CD4-positive, alpha-beta T cell treated with Interleukin-17A for 1 hour (primary cell): ENCODE measurements at regions not wholly inside any gene's neighbourhood (a gene's known extent, or its start where the extent isn't known, plus 50 kb on each side); places are given as distances from the start of the nearest gene placed in this dataset.
"Not testable (repeated sequence)": the region's sequence is repeated elsewhere in the genome, so short reads cannot be mapped to it uniquely, and the experiment has no call there.

ENCODE experiments used
- DNase-seq: peaks from one replicate; pipeline ENCODE4 v3.0.0-alpha.2; 2020

- no peak for DNase-seq
Observed at GRCh38 chr22:47329727-47330650, 567.5 kb downstream of the TBC1D22A start.

DNA sequence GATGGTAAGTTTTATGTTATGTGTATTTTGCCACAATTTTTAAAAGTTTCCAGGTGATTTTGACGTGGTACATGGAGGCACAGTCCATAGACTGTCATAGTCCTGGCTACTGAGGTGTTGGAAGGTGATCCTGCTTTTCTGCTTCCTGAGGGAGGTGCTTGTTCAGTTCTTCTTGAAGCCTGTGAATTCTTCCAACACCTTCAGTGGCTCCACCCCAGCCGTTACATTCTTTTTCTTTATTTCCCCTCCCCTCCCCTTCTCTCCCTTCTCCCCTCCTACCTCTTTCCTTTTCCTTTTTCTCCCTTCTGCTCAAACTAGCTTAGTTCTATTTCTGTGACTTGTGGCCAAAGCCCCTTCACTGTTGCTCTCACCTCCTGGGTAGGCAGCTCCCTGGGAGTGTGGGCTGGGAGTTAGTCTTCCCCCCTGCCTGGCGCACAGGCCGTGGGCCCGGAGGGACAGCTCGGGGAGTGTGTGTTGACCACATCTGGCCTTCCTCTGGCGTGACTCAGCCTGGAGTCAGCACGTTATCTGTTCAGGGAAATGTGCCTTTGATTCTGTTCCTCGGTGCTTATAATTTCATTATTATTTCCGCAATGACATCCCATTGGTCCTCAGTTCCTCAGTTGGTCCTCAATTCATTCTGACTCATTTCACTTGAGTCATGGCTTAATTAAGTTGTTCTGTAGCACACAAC, 566.2 kb downstream of the TBC1D22A start:
- DNase-seq, result no peak

- no peak for DNase-seq
Observed at GRCh38 chr22:47327241-47327640, 564.8 kb downstream of the TBC1D22A start.

- DNase-seq, result no peak
Observed at GRCh38 chr22:47325249-47325648, 562.8 kb downstream of the TBC1D22A start.

DNA sequence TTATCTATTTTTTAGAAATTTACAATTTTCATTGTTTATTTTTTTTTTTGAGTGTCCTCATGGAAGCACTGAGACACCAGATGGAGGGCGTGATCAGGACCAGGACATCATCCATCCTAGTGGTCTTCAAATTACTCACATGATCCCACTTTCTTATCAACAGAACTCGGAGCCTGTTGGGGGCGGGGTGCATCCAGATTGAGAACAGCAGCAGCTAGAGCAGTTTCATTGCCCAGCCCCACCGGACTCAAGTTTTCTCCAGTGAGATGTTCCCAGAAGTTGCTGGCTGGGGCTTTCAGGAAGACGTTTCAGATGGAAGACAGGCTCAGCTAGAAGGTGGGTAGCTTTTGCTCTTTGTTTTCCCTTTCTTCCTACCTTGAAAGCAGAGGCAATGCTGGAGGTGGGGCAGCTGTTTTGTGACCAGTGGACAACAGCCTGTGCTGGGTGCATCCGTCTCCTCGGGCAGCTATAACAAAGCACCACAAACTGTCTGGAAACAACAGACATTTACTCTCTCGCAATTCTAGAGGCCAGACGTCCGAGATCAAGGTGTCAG, 562.1 kb downstream of the TBC1D22A start:
- no peak for DNase-seq

DNA sequence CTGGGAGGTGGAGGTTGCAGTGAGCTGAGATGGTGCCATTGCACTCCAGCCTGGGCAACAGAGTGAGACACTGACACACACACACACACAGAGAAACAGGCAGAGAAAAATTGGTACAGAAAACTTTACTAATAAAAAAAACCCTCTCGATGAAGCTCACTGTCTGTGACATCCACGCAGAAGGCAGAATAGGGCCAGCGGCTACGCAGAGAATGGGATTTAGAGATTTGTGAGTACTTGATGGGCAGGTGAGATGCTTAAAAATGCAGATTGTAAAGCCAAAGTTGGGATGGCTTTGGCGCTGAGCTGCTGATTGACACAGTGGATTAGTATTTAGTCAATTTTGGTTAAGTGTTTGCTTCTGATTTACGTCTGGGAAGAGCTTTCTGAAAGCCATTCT, 561.1 kb downstream of the TBC1D22A start:
- no peak for DNase-seq

DNA sequence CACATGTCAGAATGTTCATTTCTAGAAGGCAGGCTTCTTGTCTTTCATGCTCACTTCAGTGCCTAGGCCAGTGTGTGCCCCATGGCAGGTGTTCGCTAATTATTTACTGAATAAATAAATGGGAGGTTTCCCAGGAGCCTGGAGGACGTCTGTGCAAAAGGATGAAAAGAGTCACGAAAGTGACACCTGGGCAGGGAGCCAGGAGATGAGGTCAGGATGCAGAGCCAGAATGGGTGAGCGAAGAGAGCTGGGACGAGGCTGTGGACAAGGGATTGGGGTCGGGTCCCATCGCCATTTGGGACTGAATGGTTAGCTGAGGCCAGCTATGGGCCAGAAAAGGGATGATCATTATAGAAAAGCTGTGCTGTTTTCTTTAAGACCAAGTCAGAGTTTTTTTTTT, 560.4 kb downstream of the TBC1D22A start:
- DNase-seq, result no peak

DNA sequence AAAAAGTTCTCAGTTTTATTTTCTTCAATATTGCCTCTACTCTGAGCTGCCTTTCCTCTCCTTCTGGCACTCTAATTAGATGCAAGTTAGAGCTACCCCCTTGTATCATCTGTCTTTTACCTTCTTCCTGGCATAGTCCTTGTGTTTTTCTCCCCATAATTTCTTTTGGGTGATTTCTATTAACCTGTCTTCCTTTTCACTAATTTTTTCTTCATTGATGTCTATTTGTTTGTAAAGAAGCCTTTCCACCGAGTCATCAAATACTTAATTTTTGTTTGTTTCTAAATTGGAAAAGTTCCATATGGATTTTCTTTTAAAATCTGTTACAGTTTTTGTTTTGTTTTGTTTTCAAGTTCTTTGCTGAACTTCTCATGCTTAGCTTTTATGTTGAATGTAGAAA, 558.1 kb downstream of the TBC1D22A start:
- no peak for DNase-seq

- DNase-seq, result no peak
Observed at GRCh38 chr22:47318041-47318737, 555.7 kb downstream of the TBC1D22A start.

DNA sequence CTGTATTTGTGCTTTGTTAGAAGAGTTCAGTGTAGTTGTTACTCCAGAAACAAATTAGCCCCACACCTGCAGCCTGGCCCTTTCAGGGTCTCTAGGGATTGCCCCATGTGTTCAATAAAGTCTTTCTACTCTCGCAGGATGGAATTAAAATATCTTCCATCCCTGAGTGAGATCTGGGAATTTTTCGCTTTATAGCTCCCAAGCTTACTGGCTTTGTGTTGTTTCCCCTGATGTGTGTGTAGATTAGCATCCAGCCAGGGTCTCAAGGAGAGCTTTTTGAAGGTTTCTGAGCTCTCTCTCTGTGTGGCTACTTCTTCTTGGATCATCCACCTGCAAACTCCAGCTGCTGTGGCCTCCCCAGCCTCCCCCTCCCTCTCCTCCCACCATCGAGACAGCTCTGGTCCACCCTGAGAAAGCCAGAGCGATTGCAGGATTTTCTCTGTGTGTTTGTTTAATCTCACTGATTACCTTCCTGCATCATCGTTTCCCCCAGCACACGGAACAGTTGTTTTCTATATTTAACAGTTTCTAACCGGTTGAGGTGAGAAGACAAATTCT, 553.5 kb downstream of the TBC1D22A start:
- no peak for DNase-seq

DNA sequence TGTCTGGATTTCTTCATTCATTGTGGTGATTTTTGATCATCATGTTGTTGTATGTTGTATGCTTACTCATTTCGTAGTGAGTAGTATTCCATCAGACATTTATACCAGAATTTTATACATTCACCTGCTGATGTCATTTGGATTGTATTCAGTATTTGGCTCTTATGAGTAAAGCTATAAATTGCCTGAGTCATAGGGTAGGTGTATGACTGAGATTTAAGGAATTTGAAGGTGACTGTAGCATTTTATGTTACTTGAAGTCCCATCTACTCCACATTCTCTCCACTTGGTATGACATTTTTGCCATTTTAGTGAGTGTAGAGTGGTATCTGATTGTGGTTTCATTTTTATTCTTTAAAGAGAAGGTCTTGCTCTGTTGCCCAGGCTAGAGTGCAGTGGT, 548.2 kb downstream of the TBC1D22A start:
- no peak for DNase-seq

- no peak for DNase-seq
Observed at GRCh38 chr22:47309946-47310345, 547.5 kb downstream of the TBC1D22A start.

DNA sequence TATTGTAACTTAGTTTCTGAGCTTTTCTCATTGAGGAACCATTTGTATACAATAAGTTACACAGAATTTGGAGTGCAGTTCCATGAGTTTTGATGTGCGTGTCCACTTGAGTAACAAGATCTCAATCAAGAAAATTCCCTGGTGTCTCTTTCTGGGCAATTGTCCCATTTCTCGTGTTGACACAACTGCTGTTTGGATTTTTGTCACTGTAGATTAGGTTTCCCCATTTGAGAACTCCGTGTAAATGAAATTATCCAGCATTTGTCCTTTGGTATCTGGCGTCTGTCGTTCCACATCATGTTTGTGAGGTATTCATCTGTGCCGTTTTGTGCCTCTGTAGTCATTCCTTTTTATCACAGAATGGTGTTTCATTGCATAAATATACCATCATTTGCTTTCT, 547.0 kb downstream of the TBC1D22A start:
- DNase-seq, result no peak

DNA sequence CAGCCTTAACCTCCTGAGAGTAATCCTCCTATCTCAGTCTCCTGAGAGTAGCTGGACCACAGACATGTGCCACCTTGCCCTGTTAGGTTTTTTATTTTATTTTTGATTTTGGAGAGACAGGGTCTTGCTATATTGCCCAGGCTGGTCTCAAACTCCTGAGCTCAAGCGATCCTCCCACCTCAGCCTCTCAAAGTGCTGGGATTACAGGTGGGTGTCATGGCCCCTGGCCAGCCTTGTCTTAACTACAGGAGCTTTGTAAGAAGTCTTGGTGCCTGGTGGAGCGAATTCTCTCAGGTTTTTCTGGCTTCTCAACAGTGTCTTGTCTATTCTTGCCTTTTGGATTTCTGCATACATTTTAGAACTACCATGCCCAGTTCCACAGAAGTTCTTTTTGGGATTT, 546.4 kb downstream of the TBC1D22A start:
- DNase-seq, result no peak

GRCh38 chr22:47307822-47308221, 545.4 kb downstream of the TBC1D22A start:
- DNase-seq, result no peak

DNA sequence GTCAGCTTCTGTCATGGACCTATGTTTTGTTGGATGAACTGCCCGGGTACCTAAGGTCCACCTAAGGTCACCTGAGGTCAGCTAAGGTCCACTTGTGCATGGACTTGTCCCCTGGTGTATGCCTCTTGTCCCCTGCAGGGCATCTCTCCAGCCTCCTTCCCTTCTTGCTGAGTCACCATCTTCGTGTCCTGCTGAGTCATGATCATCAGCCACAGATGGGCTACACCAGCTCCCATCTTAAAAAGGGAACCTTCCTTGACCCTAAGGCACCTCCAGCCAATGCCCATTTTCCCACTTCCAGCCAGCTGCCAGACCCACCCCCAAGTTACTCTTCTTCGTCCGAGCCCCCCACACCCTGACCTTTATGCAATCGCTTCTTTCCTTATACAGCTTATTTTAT, 544.9 kb downstream of the TBC1D22A start:
- DNase-seq, result no peak

GRCh38 chr22:47304854-47305253, 542.4 kb downstream of the TBC1D22A start:
- DNase-seq, result no peak

DNA sequence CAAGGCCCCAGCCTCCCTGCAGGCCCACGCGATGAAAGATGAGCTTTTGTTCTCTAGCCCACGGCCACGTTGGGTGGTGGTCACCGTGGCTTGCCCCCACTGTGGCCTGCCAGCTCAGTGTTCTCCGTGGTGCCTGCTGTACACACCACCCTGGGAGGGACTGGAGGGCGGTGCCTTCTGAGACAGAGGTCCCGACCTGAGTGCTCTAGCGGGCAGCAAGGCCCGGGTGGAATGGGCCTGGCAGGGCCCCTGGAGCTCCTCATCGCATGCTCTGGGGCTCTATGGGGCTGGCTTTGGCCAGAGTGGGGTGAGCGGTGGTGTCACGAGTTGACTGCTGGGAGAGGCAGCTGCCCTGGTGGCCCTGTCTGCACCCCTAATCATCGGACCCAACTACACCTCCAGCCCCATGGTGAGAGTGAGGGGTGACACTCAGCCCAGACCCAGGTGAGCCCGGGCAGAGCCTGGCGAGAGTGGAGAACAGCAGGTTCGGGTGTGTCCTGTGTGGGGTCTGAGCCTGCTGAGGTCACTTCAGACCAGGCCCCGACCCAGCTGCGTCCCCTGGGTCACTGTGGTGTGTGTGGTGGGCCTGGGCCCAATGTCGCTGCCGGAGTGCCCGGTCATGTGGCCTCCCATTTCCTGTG, 541.9 kb downstream of the TBC1D22A start:
- no peak for DNase-seq

DNA sequence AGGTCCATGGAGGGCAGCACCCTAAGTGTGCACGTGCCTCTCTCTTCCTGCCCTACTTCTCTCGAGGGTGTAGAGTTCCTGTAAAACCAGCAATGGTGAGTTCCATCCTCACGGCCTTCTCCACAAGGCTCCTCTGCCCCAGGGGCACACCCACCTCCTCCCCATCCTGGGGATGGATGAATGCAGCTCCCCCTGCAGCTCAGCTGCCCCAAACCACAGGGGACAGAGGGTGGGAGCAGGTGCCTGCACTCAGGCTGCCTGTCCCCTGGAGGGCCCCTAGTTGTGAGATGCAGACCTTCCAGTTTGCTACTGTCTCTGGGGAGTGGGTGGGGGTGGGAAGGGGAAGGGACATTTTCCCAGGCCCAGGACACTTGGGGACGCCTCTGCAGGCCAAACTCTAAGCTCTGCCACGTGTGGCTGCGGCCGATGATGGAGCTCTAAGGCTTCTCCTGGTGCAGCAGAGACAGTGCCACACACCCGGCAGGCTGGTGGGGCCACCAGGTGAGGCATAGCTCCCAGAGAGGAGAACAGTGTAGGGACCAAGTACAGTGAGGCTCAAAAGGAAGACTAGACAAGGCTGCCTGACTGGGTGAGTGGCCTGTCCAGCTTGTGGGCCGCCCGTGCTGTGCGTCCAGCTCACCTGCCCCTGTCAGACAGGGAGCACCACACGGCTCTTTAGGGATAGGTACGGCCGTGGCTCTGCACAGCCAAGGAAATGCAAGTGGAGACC, 540.9 kb downstream of the TBC1D22A start:
- DNase-seq, result no peak

DNA sequence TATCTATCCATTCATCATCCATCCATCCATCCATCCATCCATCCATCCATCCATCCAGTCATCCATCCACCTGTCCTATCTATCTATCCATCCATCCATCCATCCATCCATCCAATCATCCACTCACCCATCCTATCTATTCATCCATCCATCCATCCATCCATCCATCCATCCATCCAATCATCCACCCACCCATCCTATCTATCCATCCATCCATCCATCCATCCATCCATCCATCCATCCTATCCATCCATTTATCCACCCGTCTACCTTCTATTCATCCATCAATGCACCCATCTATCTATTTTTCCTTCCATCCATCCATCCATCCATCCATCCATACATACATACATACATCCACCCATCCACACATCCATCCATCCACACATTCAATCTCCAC, 540.1 kb downstream of the TBC1D22A start:
- not testable (repeated sequence) for DNase-seq

- no peak for DNase-seq
Observed at GRCh38 chr22:47301820-47302475, 539.5 kb downstream of the TBC1D22A start.
